ENCODE measurements at regions not wholly inside any gene's neighbourhood (a gene's known extent, or its start where the extent isn't known, plus 50 kb on each side); places are given as distances from the start of the nearest gene placed in this dataset.
"Not testable (repeated sequence)": the region's sequence is repeated elsewhere in the genome, so short reads cannot be mapped to it uniquely, and the experiment has no call there.

- no peak for DNase-seq (ENCODE audit: low read depth)
These were observed 191.5 kb upstream of the FANCL start for GRCh38 chr2:58432491-58433170.

GRCh38 chr2:58429014-58429875, 188.1 kb upstream of the FANCL start:
- no peak for DNase-seq (ENCODE audit: low read depth)

GRCh38 chr2:58428096-58429013, 187.2 kb upstream of the FANCL start:
- DNase-seq (ENCODE audit: low read depth), result no peak

GRCh38 chr2:58427572-58428095, 186.5 kb upstream of the FANCL start:
- no peak for DNase-seq (ENCODE audit: low read depth)

GRCh38 chr2:58425368-58425767, 184.2 kb upstream of the FANCL start:
- DNase-seq (ENCODE audit: low read depth), result no peak

- no peak for DNase-seq (ENCODE audit: low read depth)
These were observed 178.9 kb upstream of the FANCL start for GRCh38 chr2:58419983-58420382.

- no peak for DNase-seq (ENCODE audit: low read depth)
These were observed 175.6 kb upstream of the FANCL start for GRCh38 chr2:58416696-58417095.

GRCh38 chr2:58414506-58414905, 173.4 kb upstream of the FANCL start:
- DNase-seq (ENCODE audit: low read depth), result no peak

GRCh38 chr2:58410549-58410948, 169.4 kb upstream of the FANCL start:
- DNase-seq (ENCODE audit: low read depth), result no peak

- no peak for DNase-seq (ENCODE audit: low read depth)
These were observed 166.4 kb upstream of the FANCL start for GRCh38 chr2:58407487-58407886.

- DNase-seq (ENCODE audit: low read depth), result no peak
These were observed 164.2 kb upstream of the FANCL start for GRCh38 chr2:58405341-58405740.

GRCh38 chr2:58401936-58402335, 160.8 kb upstream of the FANCL start:
- no peak for DNase-seq (ENCODE audit: low read depth)

- DNase-seq (ENCODE audit: low read depth), result no peak
These were observed 157.3 kb upstream of the FANCL start for GRCh38 chr2:58398406-58398805.

GRCh38 chr2:58387701-58388100, 146.6 kb upstream of the FANCL start:
- DNase-seq (ENCODE audit: low read depth), result no peak

- not testable (repeated sequence) for DNase-seq (ENCODE audit: low read depth)
These were observed 145.8 kb upstream of the FANCL start for GRCh38 chr2:58386904-58387303.

GRCh38 chr2:58378152-58378551, 137.0 kb upstream of the FANCL start:
- DNase-seq (ENCODE audit: low read depth), result no peak

- no peak for DNase-seq (ENCODE audit: low read depth)
These were observed 136.1 kb upstream of the FANCL start for GRCh38 chr2:58377181-58377580.

- no peak for DNase-seq (ENCODE audit: low read depth)
These were observed 135.5 kb upstream of the FANCL start for GRCh38 chr2:58376592-58376991.

- no peak for DNase-seq (ENCODE audit: low read depth)
These were observed 128.5 kb upstream of the FANCL start for GRCh38 chr2:58369594-58369993.

GRCh38 chr2:58364098-58364497, 123.0 kb upstream of the FANCL start:
- no peak for DNase-seq (ENCODE audit: low read depth)

GRCh38 chr2:58358026-58358425, 116.9 kb upstream of the FANCL start:
- no peak for DNase-seq (ENCODE audit: low read depth)

- no peak for DNase-seq (ENCODE audit: low read depth)
These were observed 116.4 kb upstream of the FANCL start for GRCh38 chr2:58357521-58357920.

All from stimulated activated CD8-positive, alpha-beta memory T cell treated with anti-CD3 and anti-CD28 coated beads, Interleukin-12 subunit alpha, Interleukin-12 subunit beta, amount 100 ng/mL, for 4 hours (primary cell).